Tibial artery (tissue), 4 donors: ENCODE measurements at regions not wholly inside any gene's neighbourhood (a gene's known extent, or its start where the extent isn't known, plus 50 kb on each side); places are given as distances from the start of the nearest gene placed in this dataset.

Experiments
- DNase-seq, 2 donors: peaks; one replicate each; pipeline ENCODE4 v3.0.0-alpha.2; 2019
- H3K27ac ChIP-seq, 2 donors: fragments of 200-600 bp; sonication (generic) in 1 of 2; 1 replicate in 1 of 2; 2 replicates in 1 of 2; pipeline ENCODE4 v1.5.1; 2018 to 2019; ENCODE audit warnings: mild to moderate bottlenecking in 1 of 2
- H3K27me3 ChIP-seq, 2 donors: fragments of 200-600 bp; sonication (generic) in 1 of 2; one replicate each; pipeline versions ENCODE4 v1.5.1 to v1.6.0; 2016 to 2019
- H3K36me3 ChIP-seq, 3 donors: fragments of 200-600 bp; sonication (generic) in 2 of 3; one replicate each; pipeline ENCODE4 v1.5.1; 2016 to 2019; ENCODE audit warnings: mild to moderate bottlenecking in 2 of 3
- H3K4me1 ChIP-seq, 4 donors: fragments of 200-600 bp; sonication (generic) in 2 of 4; 1 replicate in 3 of 4; 2 replicates in 1 of 4; pipeline ENCODE4 v1.5.1; 2016 to 2019
- H3K4me3 ChIP-seq, 2 donors: fragments of 200-600 bp; sonication (generic) in 1 of 2; 1 replicate in 1 of 2; 2 replicates in 1 of 2; pipeline ENCODE4 v1.5.1; 2018 to 2019; ENCODE audit warnings: mild to moderate bottlenecking in 2 of 2
- H3K9me3 ChIP-seq, 3 donors: fragments of 200-600 bp; sonication (generic) in 1 of 3; one replicate each; pipeline ENCODE4 v1.5.1; 2016 to 2019
- CTCF ChIP-seq, 2 experiments: fragments of 200-600 bp in 1 of 2; fragments of 450-650 bp in 1 of 2; IDR thresholded peaks; one replicate each; pipeline ENCODE4 v1.5.1; 2017 to 2019; ENCODE audit warnings: antibody characterized with exemption in 2 of 2, mild to moderate bottlenecking in 1 of 2, moderate library complexity in 1 of 2
- intact Hi-C: fragments of 100-400 bp; cut with DNase I; formaldehyde crosslinking; loops from one replicate; pipeline ENCODE4 v1.15.0; 2023; ENCODE audit warnings: low total_unique reads

- no peak for TF ChIP-seq CTCF (IDR thresholded peaks at IDR 0.05)
These were observed 126.7 kb upstream of the ZNF32 start for GRCh38 chr10:43775384-43775783.

DNA sequence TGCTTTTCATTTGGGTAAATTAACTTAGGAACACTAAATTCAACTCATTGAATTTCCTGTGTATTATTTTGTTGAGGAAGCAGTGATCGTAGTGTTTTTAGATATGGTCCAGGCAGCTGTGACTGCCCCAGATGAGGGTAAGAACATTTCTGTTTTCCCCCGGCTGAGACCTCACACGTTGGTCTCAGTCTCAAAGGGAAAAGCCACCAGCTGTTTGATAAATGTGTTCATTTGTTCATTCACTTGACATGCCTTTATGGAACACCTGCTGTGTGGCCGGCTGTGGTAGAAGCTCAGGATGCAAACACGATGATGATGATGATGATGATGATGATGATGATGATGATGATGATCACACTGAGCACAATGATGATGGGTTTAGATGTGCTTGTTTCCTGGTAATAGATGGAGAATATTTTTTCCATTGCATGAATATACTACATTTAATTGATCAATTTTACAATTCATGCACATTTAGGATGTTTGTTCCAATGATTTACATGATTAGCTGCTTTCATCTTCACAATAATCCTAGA, 125.6 kb upstream of the ZNF32 start:
- H3K4me1 ChIP-seq: no peaks in the 10 kb centered on the region
- H3K27ac ChIP-seq: no peak overlapping the region
- H3K36me3 ChIP-seq: no peaks in the 10 kb centered on the region
- DNase-seq: no peak
- H3K27me3 ChIP-seq: no peaks in the 10 kb centered on the region
- H3K9me3 ChIP-seq: peaks cover 0 to 3% (median 0%) of the 10 kb centered on the region in 3 donors
- intact Hi-C loops: no loop called here
- TF ChIP-seq CTCF (IDR thresholded peaks at IDR 0.05): no peak
- no peak overlapping the region for H3K4me3 ChIP-seq

More at GRCh38 chr10:43775384-43775783, 126.7 kb upstream of the ZNF32 start:
- intact Hi-C loops: no loop called here
- no peak overlapping the region for H3K4me3 ChIP-seq
- H3K27me3 ChIP-seq: no peaks in the 10 kb centered on the region
- no peak for DNase-seq
- H3K4me1 ChIP-seq: no peaks in the 10 kb centered on the region
- no peaks in the 10 kb centered on the region for H3K36me3 ChIP-seq
- H3K9me3 ChIP-seq: peaks cover 0 to 3% (median 0%) of the 10 kb centered on the region in 3 donors
- H3K27ac ChIP-seq: no peak overlapping the region

DNA sequence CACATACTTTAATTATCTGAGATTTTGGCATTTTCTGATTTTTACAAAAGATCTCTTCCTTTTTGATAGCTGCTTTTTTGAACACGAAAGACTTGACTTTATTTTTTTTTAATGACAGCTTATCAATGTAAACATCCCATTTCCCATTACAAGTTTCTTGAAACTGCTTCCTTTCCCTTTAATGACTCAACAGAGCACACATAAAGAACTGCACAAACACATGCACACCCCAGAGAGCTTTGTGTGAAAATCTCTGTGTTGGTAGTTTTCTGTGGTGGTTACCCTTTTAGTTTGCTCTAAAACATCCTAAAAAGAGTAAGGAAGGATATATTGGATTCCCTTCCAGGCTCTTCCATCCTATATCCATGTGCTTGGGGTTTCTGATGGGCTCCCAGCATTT, 125.1 kb upstream of the ZNF32 start:
- Histone ChIP-seq H3K4me1 (no peaks in the 10 kb centered on the region), H3K9me3 (peaks cover 0 to 6% (median 0%) of the 10 kb centered on the region in 3 donors), H3K27me3 (no peaks in the 10 kb centered on the region), H3K4me3 (no peak overlapping the region), H3K27ac (no peak overlapping the region), H3K36me3 (no peaks in the 10 kb centered on the region)
- no peak for DNase-seq
- intact Hi-C loops: no loop called here
- no peak for TF ChIP-seq CTCF (IDR thresholded peaks at IDR 0.05)

- no peak for DNase-seq
- Histone ChIP-seq H3K27me3 (no peaks in the 10 kb centered on the region), H3K4me1 (no peaks in the 10 kb centered on the region), H3K36me3 (no peaks in the 10 kb centered on the region), H3K27ac (no peak overlapping the region), H3K4me3 (no peak overlapping the region), H3K9me3 (peaks cover 0 to 21% (median 0%) of the 10 kb centered on the region in 3 donors)
- intact Hi-C loops: no loop called here
- no peak for TF ChIP-seq CTCF (IDR thresholded peaks at IDR 0.05)
These were observed 123.5 kb upstream of the ZNF32 start for GRCh38 chr10:43772171-43772570.

- H3K4me3 ChIP-seq: no peak overlapping the region
- no peaks in the 10 kb centered on the region for H3K27me3 ChIP-seq
- no peak overlapping the region for H3K27ac ChIP-seq
- no peak for DNase-seq
- H3K4me1 ChIP-seq: no peaks in the 10 kb centered on the region
- peaks cover 0 to 22% (median 0%) of the 10 kb centered on the region in 3 donors for H3K9me3 ChIP-seq
- intact Hi-C loops: no loop called here
- no peak for TF ChIP-seq CTCF (IDR thresholded peaks at IDR 0.05)
- H3K36me3 ChIP-seq: no peaks in the 10 kb centered on the region
These were observed 123.0 kb upstream of the ZNF32 start for GRCh38 chr10:43771675-43772074.

DNA sequence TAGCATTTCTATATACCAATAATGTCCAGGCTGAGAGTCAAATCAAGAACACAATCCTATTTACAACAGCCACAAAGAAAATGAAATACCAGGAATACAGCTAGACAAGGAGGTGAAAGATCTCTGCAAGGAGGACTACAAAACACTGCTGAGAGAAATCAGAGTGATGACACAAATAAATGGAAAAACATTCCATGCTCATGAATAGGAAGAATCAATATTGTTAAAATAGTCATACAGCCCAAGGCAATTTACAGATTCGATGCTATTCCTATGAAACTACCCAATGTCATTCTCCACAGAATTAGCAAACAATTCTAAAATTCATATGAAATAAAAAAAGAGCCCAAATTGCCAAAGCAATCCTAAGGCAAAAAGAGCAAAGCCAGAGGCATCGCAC, 116.8 kb upstream of the ZNF32 start:
- H3K4me1 ChIP-seq: no peaks in the 10 kb centered on the region
- no peaks in the 10 kb centered on the region for H3K36me3 ChIP-seq
- no peak for TF ChIP-seq CTCF (IDR thresholded peaks at IDR 0.05)
- DNase-seq: no peak
- H3K9me3 ChIP-seq: peaks cover 0 to 19% (median 0%) of the 10 kb centered on the region in 3 donors
- no peak overlapping the region for H3K4me3 ChIP-seq
- no peak overlapping the region for H3K27ac ChIP-seq
- intact Hi-C loops: no loop called here
- H3K27me3 ChIP-seq: no peaks in the 10 kb centered on the region
